8988T (cell line): ENCODE measurements at regions not wholly inside any gene's neighbourhood (a gene's known extent, or its start where the extent isn't known, plus 50 kb on each side); places are given as distances from the start of the nearest gene placed in this dataset.

Source experiments
- DNase-seq: peaks from one replicate; pipeline ENCODE4 v3.0.0; 2011

GRCh38 chr5:160511280-160511929 lies 89.8 kb downstream of the PTTG1 start:
- DNase-seq = no peak
